ENCODE measurements at regions not wholly inside any gene's neighbourhood (a gene's known extent, or its start where the extent isn't known, plus 50 kb on each side); places are given as distances from the start of the nearest gene placed in this dataset.

- TF ChIP-seq CTCF (IDR thresholded peaks at IDR 0.05): no peak
- no peak for DNase-seq
- Mint-ChIP-seq H3K9me3 (no peaks in the 10 kb centered on the region), H3K27me3 (ENCODE audit: insufficient read depth) (peaks cover 5% of the 10 kb centered on the region), H3K36me3 (ENCODE audit: low read depth) (no peaks in the 10 kb centered on the region), H3K27ac (no peak overlapping the region), H3K4me3 (no peak overlapping the region), H3K4me1 (ENCODE audit: low read depth) (no peaks in the 10 kb centered on the region)
Measured at GRCh38 chr5:35442885-35443639, 174.6 kb upstream of the SPEF2 start.

GRCh38 chr5:35440409-35440808 is 177.3 kb upstream of the SPEF2 start:
- Mint-ChIP-seq H3K27me3 (ENCODE audit: insufficient read depth) (peaks cover 6% of the 10 kb centered on the region), H3K27ac (no peak overlapping the region), H3K9me3 (no peaks in the 10 kb centered on the region), H3K36me3 (ENCODE audit: low read depth) (no peaks in the 10 kb centered on the region), H3K4me3 (no peak overlapping the region), H3K4me1 (ENCODE audit: low read depth) (no peaks in the 10 kb centered on the region)
- TF ChIP-seq CTCF (IDR thresholded peaks at IDR 0.05): no peak
- DNase-seq: no peak

- DNase-seq: no peak
- no peaks in the 10 kb centered on the region for H3K4me1 Mint-ChIP-seq (ENCODE audit: low read depth)
- no peak overlapping the region for H3K4me3 Mint-ChIP-seq
- H3K27me3 Mint-ChIP-seq (ENCODE audit: insufficient read depth): peaks cover 6% of the 10 kb centered on the region
- no peaks in the 10 kb centered on the region for H3K9me3 Mint-ChIP-seq
- H3K36me3 Mint-ChIP-seq (ENCODE audit: low read depth): no peaks in the 10 kb centered on the region
- no peak overlapping the region for H3K27ac Mint-ChIP-seq
- TF ChIP-seq CTCF (IDR thresholded peaks at IDR 0.05): no peak
Measured at GRCh38 chr5:35438786-35439185, 178.9 kb upstream of the SPEF2 start.

- no peak overlapping the region for H3K4me3 Mint-ChIP-seq
- no peak for DNase-seq
- TF ChIP-seq CTCF (IDR thresholded peaks at IDR 0.05): no peak
- H3K36me3 Mint-ChIP-seq (ENCODE audit: low read depth): no peaks in the 10 kb centered on the region
- H3K4me1 Mint-ChIP-seq (ENCODE audit: low read depth): no peaks in the 10 kb centered on the region
- H3K9me3 Mint-ChIP-seq: no peaks in the 10 kb centered on the region
- H3K27me3 Mint-ChIP-seq (ENCODE audit: insufficient read depth): peaks cover 6% of the 10 kb centered on the region
- H3K27ac Mint-ChIP-seq: no peak overlapping the region
Measured at GRCh38 chr5:35438288-35438687, 179.4 kb upstream of the SPEF2 start.

GRCh38 chr5:35436400-35437057 is 181.1 kb upstream of the SPEF2 start:
- peak; percentile 49 for DNase-seq
- Mint-ChIP-seq H3K36me3 (ENCODE audit: low read depth) (no peaks in the 10 kb centered on the region), H3K27ac (no peak overlapping the region)

More at GRCh38 chr5:35436400-35437057, 181.1 kb upstream of the SPEF2 start:
- peak; percentile 79 for TF ChIP-seq CTCF (IDR thresholded peaks at IDR 0.05)
- Mint-ChIP-seq H3K27me3 (ENCODE audit: insufficient read depth) (peaks cover 10% of the 10 kb centered on the region), H3K4me1 (ENCODE audit: low read depth) (no peaks in the 10 kb centered on the region), H3K4me3 (no peak overlapping the region), H3K9me3 (no peaks in the 10 kb centered on the region)

Measured in HFFc6 (cell line).